ENCODE measurements at regions not wholly inside any gene's neighbourhood (a gene's known extent, or its start where the extent isn't known, plus 50 kb on each side); places are given as distances from the start of the nearest gene placed in this dataset.

DNA sequence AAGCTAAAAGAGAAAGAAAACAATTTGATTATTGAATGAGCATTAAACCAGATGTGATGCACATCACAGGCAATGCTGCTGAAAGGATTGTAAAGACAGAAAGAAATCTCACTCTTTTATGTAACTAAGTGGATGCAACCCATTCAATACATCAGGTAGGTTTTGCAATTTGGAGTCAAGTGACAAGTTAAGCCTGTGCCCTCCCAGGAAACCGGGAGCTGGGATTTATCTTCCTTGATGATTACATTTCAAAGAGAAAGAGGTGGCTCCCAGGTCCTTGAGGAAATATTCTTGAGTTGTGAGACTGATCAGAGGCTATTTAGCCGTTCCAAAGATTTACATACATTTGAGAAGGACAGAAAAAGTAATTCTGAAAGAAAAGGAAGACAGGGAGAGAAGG lies 219.0 kb upstream of the PROK2 start:
- no peaks in the 10 kb centered on the region for H4K20me1 ChIP-seq (ENCODE audit: insufficient read depth, poor library complexity, severe bottlenecking)
- no peak overlapping the region for H2AFZ ChIP-seq
- H3K9me2 ChIP-seq (replicated peaks; ENCODE audit: insufficient read depth) = no peaks in the 10 kb centered on the region
- H3K4me1 ChIP-seq (ENCODE audit: insufficient read depth) = no peaks in the 10 kb centered on the region
- H3K9me3 ChIP-seq (ENCODE audit: low read depth) = no peaks in the 10 kb centered on the region
- H3K79me2 ChIP-seq = no peaks in the 10 kb centered on the region
- H3K36me3 ChIP-seq (replicated peaks; ENCODE audit: insufficient read depth, low read depth) = no peaks in the 10 kb centered on the region
- DNase-seq (ENCODE audit: low spot score) = no peak
- no peak overlapping the region for H3K27ac ChIP-seq
- no peak overlapping the region for H3K4me2 ChIP-seq
- TF ChIP-seq EZH2 (IDR thresholded peaks at IDR 0.05; ENCODE audit: borderline replicate concordance) (no peak), EZH2phosphoT487 (IDR thresholded peaks at IDR 0.05; ENCODE audit: low read depth, severe bottlenecking, unreplicated experiment) (no peak)
- TF ChIP-seq, protein P1, sequence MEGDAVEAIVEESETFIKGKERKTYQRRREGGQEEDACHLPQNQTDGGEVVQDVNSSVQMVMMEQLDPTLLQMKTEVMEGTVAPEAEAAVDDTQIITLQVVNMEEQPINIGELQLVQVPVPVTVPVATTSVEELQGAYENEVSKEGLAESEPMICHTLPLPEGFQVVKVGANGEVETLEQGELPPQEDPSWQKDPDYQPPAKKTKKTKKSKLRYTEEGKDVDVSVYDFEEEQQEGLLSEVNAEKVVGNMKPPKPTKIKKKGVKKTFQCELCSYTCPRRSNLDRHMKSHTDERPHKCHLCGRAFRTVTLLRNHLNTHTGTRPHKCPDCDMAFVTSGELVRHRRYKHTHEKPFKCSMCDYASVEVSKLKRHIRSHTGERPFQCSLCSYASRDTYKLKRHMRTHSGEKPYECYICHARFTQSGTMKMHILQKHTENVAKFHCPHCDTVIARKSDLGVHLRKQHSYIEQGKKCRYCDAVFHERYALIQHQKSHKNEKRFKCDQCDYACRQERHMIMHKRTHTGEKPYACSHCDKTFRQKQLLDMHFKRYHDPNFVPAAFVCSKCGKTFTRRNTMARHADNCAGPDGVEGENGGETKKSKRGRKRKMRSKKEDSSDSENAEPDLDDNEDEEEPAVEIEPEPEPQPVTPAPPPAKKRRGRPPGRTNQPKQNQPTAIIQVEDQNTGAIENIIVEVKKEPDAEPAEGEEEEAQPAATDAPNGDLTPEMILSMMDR (IDR thresholded peaks at IDR 0.05; ENCODE audit: poor library complexity) = no peak
- no peaks in the 10 kb centered on the region for H3K27me3 ChIP-seq
- H3K4me3 ChIP-seq = no peak overlapping the region
- 37% methylated on average over 2 of the region's 2 CpGs for WGBS (ENCODE audit: low lambda C conversion rate, missing lambda C conversion rate)

GRCh38 chr3:72001758-72002157 lies 216.8 kb upstream of the PROK2 start:
- H4K20me1 ChIP-seq (ENCODE audit: insufficient read depth, poor library complexity, severe bottlenecking) = no peaks in the 10 kb centered on the region
- no peaks in the 10 kb centered on the region for H3K9me2 ChIP-seq (replicated peaks; ENCODE audit: insufficient read depth)
- no peak overlapping the region for H3K4me3 ChIP-seq
- TF ChIP-seq, protein P1 (IDR thresholded peaks at IDR 0.05; ENCODE audit: poor library complexity) = no peak
- TF ChIP-seq EZH2 (IDR thresholded peaks at IDR 0.05; ENCODE audit: borderline replicate concordance) (no peak), EZH2phosphoT487 (IDR thresholded peaks at IDR 0.05; ENCODE audit: low read depth, severe bottlenecking, unreplicated experiment) (no peak)
- no peaks in the 10 kb centered on the region for H3K9me3 ChIP-seq (ENCODE audit: low read depth)
- H3K4me2 ChIP-seq = no peak overlapping the region
- WGBS (ENCODE audit: low lambda C conversion rate, missing lambda C conversion rate) = 78% methylated on average over 3 of the region's 3 CpGs
- no peak for DNase-seq (ENCODE audit: low spot score)
- no peaks in the 10 kb centered on the region for H3K27me3 ChIP-seq
- H2AFZ ChIP-seq = no peak overlapping the region
- no peaks in the 10 kb centered on the region for H3K4me1 ChIP-seq (ENCODE audit: insufficient read depth)
- no peaks in the 10 kb centered on the region for H3K36me3 ChIP-seq (replicated peaks; ENCODE audit: insufficient read depth, low read depth)
- no peak overlapping the region for H3K27ac ChIP-seq
- no peaks in the 10 kb centered on the region for H3K79me2 ChIP-seq

GRCh38 chr3:71998995-71999673 lies 214.2 kb upstream of the PROK2 start:
- WGBS (ENCODE audit: low lambda C conversion rate, missing lambda C conversion rate) = 88% methylated on average over 3 of the region's 3 CpGs
- no peaks in the 10 kb centered on the region for H3K27me3 ChIP-seq
- no peak overlapping the region for H3K4me2 ChIP-seq
- H3K9me3 ChIP-seq (ENCODE audit: low read depth) = no peaks in the 10 kb centered on the region
- H2AFZ ChIP-seq = no peak overlapping the region
- no peaks in the 10 kb centered on the region for H3K36me3 ChIP-seq (replicated peaks; ENCODE audit: insufficient read depth, low read depth)
- TF ChIP-seq EZH2phosphoT487 (IDR thresholded peaks at IDR 0.05; ENCODE audit: low read depth, severe bottlenecking, unreplicated experiment) (no peak), EZH2 (IDR thresholded peaks at IDR 0.05; ENCODE audit: borderline replicate concordance) (no peak)
- TF ChIP-seq, protein P1 (IDR thresholded peaks at IDR 0.05; ENCODE audit: poor library complexity) = no peak
- H3K4me3 ChIP-seq = no peak overlapping the region
- no peak for DNase-seq (ENCODE audit: low spot score)
- H3K27ac ChIP-seq = no peak overlapping the region
- no peaks in the 10 kb centered on the region for H3K79me2 ChIP-seq
- no peaks in the 10 kb centered on the region for H3K4me1 ChIP-seq (ENCODE audit: insufficient read depth)
- no peaks in the 10 kb centered on the region for H4K20me1 ChIP-seq (ENCODE audit: insufficient read depth, poor library complexity, severe bottlenecking)
- H3K9me2 ChIP-seq (replicated peaks; ENCODE audit: insufficient read depth) = no peaks in the 10 kb centered on the region

All from hepatocyte (in vitro differentiated cells).